ENCODE measurements at regions not wholly inside any gene's neighbourhood (a gene's known extent, or its start where the extent isn't known, plus 50 kb on each side); places are given as distances from the start of the nearest gene placed in this dataset.

DNA sequence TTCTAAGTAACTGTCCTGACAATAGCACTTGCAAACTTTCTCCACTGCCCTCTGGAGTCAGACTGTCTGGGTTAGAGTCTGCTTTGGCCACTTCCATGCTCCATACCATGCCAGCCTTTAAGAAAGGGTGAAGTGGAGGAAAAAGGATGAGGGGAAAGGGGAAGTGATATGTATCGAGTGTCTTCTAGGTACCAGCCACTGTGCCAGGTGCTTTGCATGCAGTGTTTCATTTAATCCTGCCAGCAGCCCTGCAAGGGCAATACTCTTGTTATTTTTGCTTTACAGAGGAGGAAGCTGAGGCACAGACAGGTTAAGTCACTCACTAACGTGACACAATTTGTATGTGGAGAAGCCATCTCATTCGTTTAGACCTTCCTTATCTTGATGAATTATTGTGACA is 55.6 kb downstream of the RTL9 start:
- Histone ChIP-seq H3K27me3 (no peaks in the 10 kb centered on the region), H3K4me1 (ENCODE audit: control insufficient read depth in 1 of 2, insufficient read depth in 1 of 2, low read depth in 1 of 2, low read length in 1 of 2) (no peaks in the 10 kb centered on the region), H3K36me3 (no peaks in the 10 kb centered on the region), H3K27ac (no peak overlapping the region), H3K9me3 (no peaks in the 10 kb centered on the region), H3K4me3 (ENCODE audit: low read depth in 1 of 2, low read length in 1 of 2) (no peak overlapping the region)
- TF ChIP-seq, protein P1, sequence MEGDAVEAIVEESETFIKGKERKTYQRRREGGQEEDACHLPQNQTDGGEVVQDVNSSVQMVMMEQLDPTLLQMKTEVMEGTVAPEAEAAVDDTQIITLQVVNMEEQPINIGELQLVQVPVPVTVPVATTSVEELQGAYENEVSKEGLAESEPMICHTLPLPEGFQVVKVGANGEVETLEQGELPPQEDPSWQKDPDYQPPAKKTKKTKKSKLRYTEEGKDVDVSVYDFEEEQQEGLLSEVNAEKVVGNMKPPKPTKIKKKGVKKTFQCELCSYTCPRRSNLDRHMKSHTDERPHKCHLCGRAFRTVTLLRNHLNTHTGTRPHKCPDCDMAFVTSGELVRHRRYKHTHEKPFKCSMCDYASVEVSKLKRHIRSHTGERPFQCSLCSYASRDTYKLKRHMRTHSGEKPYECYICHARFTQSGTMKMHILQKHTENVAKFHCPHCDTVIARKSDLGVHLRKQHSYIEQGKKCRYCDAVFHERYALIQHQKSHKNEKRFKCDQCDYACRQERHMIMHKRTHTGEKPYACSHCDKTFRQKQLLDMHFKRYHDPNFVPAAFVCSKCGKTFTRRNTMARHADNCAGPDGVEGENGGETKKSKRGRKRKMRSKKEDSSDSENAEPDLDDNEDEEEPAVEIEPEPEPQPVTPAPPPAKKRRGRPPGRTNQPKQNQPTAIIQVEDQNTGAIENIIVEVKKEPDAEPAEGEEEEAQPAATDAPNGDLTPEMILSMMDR (IDR thresholded peaks at IDR 0.05): no peak

DNA sequence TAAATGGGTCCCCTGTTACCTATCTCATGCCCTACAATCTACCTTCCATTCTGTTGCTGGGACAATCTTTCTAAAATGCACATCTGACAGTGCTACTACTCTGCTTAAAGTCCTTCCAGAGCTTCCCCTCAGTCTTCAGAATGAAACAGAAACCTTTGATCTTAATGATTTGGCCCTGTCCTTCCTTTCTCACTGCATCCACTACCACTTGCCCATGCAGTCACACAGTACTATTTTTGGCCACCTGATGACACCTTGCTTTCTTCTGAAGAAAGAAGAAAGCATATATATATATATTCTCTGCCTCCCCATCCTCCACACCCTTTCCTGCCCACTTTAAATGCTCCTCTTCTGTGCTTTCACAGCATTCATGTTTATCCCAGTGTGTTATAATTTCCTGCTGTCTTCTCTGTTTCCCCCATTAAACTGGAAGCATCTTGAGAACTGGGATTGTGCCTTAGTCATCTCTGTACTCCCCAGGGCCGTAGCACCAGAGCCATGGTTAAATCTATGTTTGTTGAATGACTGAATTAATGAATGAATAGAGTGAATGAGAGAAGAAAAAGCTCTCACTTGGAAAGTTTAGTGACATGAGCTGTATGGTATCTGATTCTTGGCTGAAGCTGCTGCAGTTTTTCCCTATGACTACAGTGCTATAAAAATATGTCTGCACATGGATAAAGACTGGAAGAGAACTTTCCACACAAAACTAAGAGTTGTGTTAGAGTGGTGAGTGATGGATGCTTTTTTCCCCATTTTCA is 56.2 kb downstream of the RTL9 start:
- no peak overlapping the region for H3K27ac ChIP-seq

DNA sequence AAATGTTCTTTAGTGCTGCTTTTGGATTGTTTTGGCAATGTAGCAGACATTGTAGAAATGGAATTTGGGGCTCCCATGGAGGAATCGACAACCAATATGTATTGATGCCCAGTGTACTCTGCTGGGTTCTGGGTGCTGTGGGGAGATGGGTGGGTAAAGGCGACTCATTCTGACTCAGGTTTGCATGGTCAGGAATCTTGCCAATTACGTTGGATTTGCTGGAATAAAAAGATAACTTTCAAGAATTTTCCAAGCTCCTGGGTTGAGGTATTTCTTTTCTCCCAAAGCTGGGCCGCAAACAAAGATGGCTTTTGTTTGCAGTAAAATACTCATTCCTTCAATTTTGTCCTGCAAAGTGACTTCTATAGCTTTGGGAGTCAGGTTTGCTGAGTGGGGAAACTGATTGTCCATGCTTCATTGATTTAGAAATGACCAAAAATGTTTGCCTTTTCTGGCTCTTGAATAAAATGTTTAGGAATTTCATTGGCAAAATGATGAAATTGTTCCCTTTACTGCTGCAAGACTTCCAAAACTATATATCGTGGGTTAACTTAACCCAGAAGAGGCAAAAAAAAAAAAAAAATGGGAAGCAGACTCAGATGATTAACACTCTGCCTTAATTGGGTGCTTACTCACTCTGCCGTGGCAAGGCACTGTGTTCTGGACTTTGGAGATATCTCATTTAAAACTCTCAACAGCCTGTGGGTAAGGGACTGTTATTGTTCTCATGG is 57.0 kb downstream of the RTL9 start:
- Histone ChIP-seq H3K36me3 (no peaks in the 10 kb centered on the region), H3K27me3 (no peaks in the 10 kb centered on the region), H3K9me3 (no peaks in the 10 kb centered on the region), H3K27ac (no peak overlapping the region), H3K4me1 (ENCODE audit: control insufficient read depth in 1 of 2, insufficient read depth in 1 of 2, low read depth in 1 of 2, low read length in 1 of 2) (no peaks in the 10 kb centered on the region), H3K4me3 (ENCODE audit: low read depth in 1 of 2, low read length in 1 of 2) (no peak overlapping the region)
- TF ChIP-seq, protein P1 (IDR thresholded peaks at IDR 0.05): no peak

More for the DNA sequence above, 56.2 kb downstream of the RTL9 start:
- no peaks in the 10 kb centered on the region for H3K9me3 ChIP-seq
- H3K27me3 ChIP-seq: no peaks in the 10 kb centered on the region
- no peaks in the 10 kb centered on the region for H3K36me3 ChIP-seq
- TF ChIP-seq, protein P1 (IDR thresholded peaks at IDR 0.05): no peak
- no peaks in the 10 kb centered on the region for H3K4me1 ChIP-seq (ENCODE audit: control insufficient read depth in 1 of 2, insufficient read depth in 1 of 2, low read depth in 1 of 2, low read length in 1 of 2)
- no peak overlapping the region for H3K4me3 ChIP-seq (ENCODE audit: low read depth in 1 of 2, low read length in 1 of 2)

DNA sequence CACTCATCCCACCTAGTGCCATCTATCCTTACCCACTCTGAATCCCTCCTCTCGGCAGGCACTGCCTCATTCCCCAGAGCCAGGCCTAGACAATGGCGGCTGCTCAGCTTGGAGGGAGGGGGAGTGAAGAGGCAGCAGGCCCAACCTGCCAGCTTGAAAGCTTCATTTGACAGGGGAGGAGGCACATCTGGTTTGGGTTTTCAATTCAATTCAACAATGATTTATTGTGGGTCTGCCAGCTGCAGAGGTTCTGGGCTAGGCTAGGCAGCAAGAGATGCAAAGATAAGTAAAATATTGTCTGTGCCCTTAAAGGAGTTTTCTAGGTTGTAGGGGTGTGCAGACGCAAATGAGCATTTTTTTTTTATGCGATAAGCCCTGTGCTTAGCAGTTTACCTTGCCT is 58.5 kb downstream of the RTL9 start:
- Histone ChIP-seq H3K27me3 (no peaks in the 10 kb centered on the region), H3K4me1 (ENCODE audit: control insufficient read depth in 1 of 2, insufficient read depth in 1 of 2, low read depth in 1 of 2, low read length in 1 of 2) (no peaks in the 10 kb centered on the region), H3K4me3 (ENCODE audit: low read depth in 1 of 2, low read length in 1 of 2) (no peak overlapping the region), H3K27ac (no peak overlapping the region), H3K9me3 (no peaks in the 10 kb centered on the region), H3K36me3 (no peaks in the 10 kb centered on the region)
- TF ChIP-seq, protein P1 (IDR thresholded peaks at IDR 0.05): no peak

DNA sequence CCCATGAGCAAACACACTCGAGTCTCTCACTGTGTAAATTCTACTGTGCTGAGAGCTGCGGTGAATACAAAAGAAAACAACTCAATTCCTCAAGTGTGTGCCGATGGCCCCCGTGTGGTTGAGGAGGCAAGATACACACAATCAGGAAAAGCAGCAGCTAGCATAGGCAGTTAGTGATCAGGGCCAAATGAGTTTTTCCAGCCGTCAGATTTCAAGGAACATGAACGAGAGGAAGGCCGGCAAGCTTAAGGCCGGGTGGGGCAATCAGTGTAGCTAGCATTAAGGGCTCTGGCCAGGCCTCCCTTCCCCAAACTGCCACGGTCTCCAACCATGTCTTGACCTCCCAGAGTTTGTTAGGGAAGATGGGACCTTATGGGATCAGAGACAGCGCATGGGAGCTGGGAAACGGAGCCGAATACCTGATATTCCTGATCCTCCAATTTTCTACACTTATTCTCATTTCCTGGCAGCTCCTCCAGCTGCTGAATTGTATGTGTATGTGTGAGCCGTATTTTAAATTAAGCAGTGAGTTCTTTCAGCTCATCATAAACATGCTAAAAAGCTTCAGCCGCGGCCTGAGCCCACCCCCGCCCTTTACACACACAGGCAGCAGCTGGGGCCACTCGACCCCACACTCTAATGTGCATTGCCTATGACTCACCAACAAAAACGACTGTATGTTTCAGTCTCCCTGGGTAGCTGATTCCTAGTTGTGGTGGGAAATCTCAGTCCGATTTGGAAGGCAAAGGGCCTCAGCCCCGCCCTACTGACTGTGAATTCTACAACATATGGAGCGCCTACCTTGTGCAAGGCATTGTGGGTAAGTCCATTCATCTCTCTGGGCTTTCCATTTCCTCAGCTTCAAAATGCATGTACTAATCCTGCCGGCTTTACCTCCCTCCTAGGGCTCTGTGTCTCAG is 59.9 kb downstream of the RTL9 start:
- Histone ChIP-seq H3K4me1 (ENCODE audit: control insufficient read depth in 1 of 2, insufficient read depth in 1 of 2, low read depth in 1 of 2, low read length in 1 of 2) (no peaks in the 10 kb centered on the region), H3K36me3 (no peaks in the 10 kb centered on the region), H3K27me3 (no peaks in the 10 kb centered on the region), H3K4me3 (ENCODE audit: low read depth in 1 of 2, low read length in 1 of 2) (no peak overlapping the region), H3K27ac (no peak overlapping the region), H3K9me3 (no peaks in the 10 kb centered on the region)
- TF ChIP-seq, protein P1 (IDR thresholded peaks at IDR 0.05): no peak

All from neutrophil (primary cell).